ENCODE measurements at regions not wholly inside any gene's neighbourhood (a gene's known extent, or its start where the extent isn't known, plus 50 kb on each side); places are given as distances from the start of the nearest gene placed in this dataset.

GRCh38 chr6:147621263-147621662, 112.8 kb downstream of the SAMD5 start:
- DNase-seq, result no peak

- no peak for DNase-seq
Observed at GRCh38 chr6:147621961-147622360, 113.5 kb downstream of the SAMD5 start.

DNA sequence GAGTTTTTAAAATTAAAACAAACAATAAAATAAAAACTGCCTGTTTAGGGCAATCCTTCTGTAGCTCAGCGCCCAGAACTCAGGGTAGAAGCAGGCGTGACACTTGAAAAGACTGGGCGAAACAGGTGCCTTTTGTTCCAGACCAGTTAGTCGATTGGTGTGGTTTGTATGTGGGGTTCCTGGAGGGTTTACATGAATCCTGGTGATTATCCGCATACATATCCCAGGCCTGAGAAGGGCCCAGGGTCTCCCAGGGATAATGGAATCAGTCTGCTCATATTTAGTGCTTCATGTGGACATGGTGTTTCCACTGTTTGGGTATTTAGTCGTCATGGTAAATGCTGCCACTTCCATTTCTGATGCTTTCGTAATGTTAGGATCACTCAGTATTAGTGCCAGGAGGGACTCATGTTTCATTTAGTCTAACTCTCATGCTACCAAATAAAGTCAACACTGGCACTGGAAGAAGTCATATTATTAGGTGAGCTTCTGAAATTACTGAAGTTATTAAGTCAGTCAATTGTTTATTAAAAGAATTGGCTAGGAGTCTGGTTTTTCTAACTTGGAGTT, 116.5 kb downstream of the SAMD5 start:
- DNase-seq, result no peak

GRCh38 chr6:147625946-147626345, 117.5 kb downstream of the SAMD5 start:
- DNase-seq, result no peak

- DNase-seq, result no peak
Observed at GRCh38 chr6:147627411-147627810, 118.9 kb downstream of the SAMD5 start.

GRCh38 chr6:147633191-147633590, 124.7 kb downstream of the SAMD5 start:
- no peak for DNase-seq

GRCh38 chr6:147637620-147638195, 129.2 kb downstream of the SAMD5 start:
- DNase-seq, result no peak

GRCh38 chr6:147639279-147639678, 130.8 kb downstream of the SAMD5 start:
- no peak for DNase-seq

GRCh38 chr6:147640606-147641005, 132.1 kb downstream of the SAMD5 start:
- no peak for DNase-seq

- DNase-seq, result no peak
Observed at GRCh38 chr6:147641511-147641910, 133.0 kb downstream of the SAMD5 start.

GRCh38 chr6:147642458-147642857, 134.0 kb downstream of the SAMD5 start:
- DNase-seq, result no peak

GRCh38 chr6:147643341-147644200, 135.1 kb downstream of the SAMD5 start:
- DNase-seq, result no peak

GRCh38 chr6:147648916-147649315, 140.4 kb downstream of the SAMD5 start:
- DNase-seq, result no peak

DNA sequence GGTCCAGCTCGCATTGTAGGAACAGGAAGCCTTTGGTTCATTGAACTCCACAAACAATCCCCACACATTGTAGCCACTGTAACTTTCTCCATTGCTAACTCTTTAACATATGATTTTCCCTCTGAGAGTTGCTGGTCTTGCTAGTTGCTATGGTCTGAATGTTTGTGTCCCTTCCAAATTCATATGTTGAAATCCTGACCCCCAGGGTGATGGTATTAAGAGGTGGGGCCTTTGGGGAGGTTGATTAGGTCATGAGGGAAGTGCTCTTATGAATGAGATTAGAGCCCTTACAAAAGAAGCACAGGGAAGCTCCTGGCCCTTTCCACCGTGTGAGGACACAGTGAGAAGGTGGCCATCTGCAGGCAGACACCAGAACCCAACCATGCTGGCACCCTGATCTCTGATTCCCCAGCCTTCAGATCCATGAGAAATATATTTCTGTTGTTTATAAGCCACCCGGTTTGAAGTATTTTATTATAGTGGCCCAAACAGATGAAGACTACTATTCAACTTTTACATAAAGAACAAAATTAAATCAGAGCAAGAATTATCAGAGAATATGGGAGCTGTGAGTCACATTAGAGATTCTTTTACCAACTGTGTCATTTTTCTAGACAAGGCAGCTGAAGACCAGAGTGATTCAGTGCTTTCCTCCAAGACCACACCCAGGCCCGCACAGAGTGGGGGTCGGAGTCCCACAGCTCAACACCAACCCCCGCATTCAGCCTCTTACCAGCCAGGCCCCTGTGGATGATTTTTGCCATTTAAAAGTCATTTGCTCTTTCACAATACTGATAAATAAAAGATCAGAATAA, 143.0 kb downstream of the SAMD5 start:
- DNase-seq, result no peak

- DNase-seq, result no peak
Observed at GRCh38 chr6:147653631-147654030, 145.1 kb downstream of the SAMD5 start.

DNA sequence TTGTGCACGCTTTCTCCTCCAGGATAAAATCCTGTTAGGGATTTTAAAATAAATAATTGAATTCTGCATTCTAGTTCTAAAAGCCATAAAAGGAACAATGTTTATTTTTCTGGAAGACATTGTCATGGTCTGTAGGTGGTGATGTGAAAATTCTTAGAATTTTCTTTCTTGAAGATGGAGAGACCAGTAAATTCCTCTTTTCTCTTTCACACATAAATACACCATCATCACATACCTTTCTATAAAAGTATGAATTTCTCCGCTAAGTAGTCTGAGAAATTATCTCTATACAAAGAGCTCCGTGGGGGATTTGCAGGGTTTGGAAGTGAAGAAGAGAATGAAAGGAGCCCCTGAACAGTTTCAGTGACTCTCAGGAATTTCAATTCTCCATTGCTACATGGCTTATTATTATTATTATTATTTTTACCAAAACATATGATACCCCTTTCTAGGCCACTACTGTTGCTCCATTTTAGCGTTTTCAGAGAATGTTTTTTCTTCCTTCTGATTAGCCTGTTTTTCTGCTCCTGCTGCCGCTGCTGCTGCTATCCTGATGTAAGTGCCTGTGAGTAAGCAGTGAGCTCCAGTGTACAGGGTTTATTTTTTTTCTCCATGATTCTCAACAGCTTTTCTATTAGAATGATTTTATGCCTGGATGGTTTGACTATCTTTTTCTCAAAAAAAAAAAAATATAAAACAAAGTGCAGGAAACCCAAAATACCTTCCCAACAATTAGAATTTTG, 145.8 kb downstream of the SAMD5 start:
- DNase-seq, result no peak

- no peak for DNase-seq
Observed at GRCh38 chr6:147660334-147661311, 152.1 kb downstream of the SAMD5 start.

DNA sequence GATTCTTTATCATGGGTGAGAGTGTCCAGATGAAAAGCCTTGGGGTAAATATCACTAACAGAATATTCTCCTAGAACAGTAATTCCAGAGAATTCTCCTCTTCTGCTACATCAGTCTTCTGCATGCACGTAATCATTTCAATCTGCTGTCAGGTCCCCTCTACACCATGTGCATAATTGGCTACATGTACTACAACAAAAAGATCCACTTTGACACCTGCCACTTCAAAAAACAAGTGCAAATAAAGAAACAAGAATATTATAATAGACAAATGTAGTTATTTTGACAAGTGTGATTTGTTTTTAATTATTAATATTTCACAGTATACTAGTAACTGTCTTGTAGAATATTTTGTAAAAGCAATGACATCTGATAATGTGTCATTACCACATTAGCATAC, 154.2 kb downstream of the SAMD5 start:
- DNase-seq, result no peak

GRCh38 chr6:147664092-147664491, 155.6 kb downstream of the SAMD5 start:
- no peak for DNase-seq

GRCh38 chr6:147666255-147666654, 157.8 kb downstream of the SAMD5 start:
- no peak for DNase-seq

DNA sequence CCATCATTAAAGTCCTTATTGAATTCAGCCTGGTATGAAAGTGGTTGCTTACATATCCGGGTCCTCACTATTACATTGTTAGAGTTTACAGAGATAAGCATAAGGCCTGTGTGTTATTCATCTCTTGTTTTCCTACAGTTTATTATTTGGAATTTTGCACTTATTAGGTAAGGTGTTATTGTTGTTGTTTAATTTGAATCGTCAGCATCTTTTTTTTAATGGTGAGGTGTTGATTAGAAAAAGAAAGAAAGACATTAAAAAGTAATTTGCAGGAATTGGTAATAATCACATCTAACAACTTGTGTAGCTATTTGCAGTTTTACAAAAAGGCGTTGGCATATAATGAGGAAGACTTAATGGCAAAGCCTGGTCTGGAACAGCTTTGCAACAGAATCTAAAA, 158.6 kb downstream of the SAMD5 start:
- DNase-seq, result no peak

Data from occipital lobe (tissue), 1 donor.